ENCODE measurements at regions not wholly inside any gene's neighbourhood (a gene's known extent, or its start where the extent isn't known, plus 50 kb on each side); places are given as distances from the start of the nearest gene placed in this dataset.

DNA sequence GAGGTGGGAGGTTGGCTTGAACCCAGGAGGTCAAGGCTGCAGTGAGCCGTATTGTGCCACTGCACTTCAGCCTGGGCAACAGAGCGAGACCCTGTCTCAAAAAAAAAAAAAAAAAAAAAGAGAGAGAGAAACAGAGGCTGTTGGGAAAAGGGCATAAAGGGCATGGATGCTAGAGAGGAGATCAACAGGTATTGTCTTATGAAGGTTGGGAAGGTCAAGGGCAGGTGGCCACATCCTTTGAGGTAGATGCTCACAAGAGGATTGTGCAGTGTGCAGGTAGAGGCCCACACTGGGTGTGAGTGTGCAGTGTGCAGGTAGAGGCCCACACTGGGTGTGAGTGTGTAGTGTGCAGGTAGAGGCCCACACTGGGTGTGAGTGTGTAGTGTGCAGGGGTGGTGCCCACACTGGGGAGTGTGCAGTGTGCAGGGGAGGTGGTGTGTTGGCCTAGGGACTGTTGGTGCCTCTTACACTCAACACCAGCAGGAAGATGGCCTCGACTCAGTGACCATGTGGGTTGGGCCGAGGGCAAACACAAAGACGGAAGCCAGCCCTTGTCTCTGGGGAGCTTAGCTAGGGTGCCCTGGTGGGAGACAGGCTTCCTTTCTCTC lies 404.9 kb upstream of the TNRC6C start:
- no peak for TF ChIP-seq ATF7-NPFF (CRISPR knock-in tag; IDR thresholded peaks at IDR 0.05; ENCODE audit: low read depth)
- TF ChIP-seq ZBTB8A (CRISPR knock-in tag; IDR thresholded peaks at IDR 0.05; ENCODE audit: borderline replicate concordance, low read depth), result no peak

Data from HepG2 (cell line).